ENCODE measurements at regions not wholly inside any gene's neighbourhood (a gene's known extent, or its start where the extent isn't known, plus 50 kb on each side); places are given as distances from the start of the nearest gene placed in this dataset.
A peak's percentile ranks its signal among the peaks of the same experiment; 100 is the strongest.

- intact Hi-C loops (cut with DNase I) = no loop called here
These were observed 50.1 kb upstream of the ZNF608 start for GRCh38 chr5:124796495-124796894.

GRCh38 chr5:124797665-124798087, 51.2 kb upstream of the ZNF608 start:
- peak in 1 of 10 donors; percentile 75 for DNase-seq
- intact Hi-C loops (cut with DNase I) = no loop called here

More at GRCh38 chr5:124796495-124796894, 50.1 kb upstream of the ZNF608 start:
- DNase-seq = no peak

- no peak for DNase-seq
- intact Hi-C loops (cut with DNase I) = no loop called here
These were observed 52.5 kb upstream of the ZNF608 start for GRCh38 chr5:124798890-124799289.

DNA sequence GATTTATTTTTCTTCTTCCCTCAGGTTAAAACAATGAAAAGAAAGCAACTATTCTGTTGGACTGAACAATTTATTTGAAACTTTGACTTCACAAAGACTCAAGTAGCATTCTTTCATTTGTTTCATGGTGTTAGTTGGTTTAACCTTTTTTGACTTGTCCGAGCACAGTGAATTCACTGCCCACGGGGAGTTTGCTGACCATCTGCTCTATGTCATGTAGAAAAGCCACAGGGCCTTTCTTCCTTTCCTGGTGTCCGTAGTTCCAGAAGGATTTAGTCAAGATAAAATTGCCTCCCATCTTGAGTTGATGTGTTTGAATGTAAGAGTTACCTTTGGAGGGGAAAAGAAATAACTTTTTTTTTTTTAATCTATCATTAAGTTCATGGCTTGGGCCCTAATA, 55.1 kb upstream of the ZNF608 start:
- intact Hi-C loops (cut with DNase I) = no loop called here
- DNase-seq = no peak

GRCh38 chr5:124803617-124804323, 57.3 kb upstream of the ZNF608 start:
- intact Hi-C loops (cut with DNase I) = no loop called here
- no peak for DNase-seq

DNA sequence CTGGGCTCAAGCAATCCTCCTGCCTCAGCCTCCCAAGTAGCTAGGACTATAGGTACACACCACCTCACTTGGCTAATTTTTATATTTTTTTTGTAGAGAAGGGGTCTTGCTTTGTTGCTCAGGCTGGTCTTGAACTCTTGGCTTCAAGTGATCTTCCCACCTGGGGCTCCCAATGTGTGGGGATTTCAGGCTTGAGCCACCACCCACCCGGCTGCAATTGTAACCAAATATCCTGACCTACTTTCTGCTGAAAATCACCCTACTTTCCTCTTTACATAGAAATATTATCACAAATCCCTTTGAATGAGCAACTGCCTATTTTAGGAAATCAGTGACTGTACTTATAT, 59.6 kb upstream of the ZNF608 start:
- intact Hi-C loops (cut with DNase I) = no loop called here
- no peak for DNase-seq

- intact Hi-C loops (cut with DNase I) = no loop called here
- peak in 9 of 10 donors; percentile 21 to 89 (median 58) for DNase-seq
These were observed 60.1 kb upstream of the ZNF608 start for GRCh38 chr5:124806373-124807077.

DNA sequence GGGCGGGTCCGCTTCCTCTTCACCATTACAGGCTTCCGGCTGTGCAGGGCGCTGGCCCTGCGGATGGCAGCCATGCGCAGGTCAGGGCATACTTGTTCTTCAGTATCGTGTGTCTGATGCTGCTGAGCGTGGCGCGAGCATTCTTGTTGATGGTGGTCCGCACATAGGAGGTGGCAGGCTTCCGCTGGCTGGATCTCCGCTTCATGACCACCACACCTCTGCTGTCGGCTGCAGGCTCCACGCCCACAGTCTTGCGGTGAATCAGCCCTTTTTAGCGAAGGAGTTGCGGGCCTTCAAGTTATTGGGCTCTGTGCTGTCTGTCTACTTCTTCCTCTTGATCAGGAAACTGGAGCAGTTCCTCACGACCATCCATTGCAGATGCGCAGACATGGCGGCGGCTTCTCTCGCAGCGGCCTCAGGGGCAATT, 62.4 kb upstream of the ZNF608 start:
- intact Hi-C loops (cut with DNase I) = no loop called here
- DNase-seq = no peak

- intact Hi-C loops (cut with DNase I) = no loop called here
- no peak for DNase-seq
These were observed 64.1 kb upstream of the ZNF608 start for GRCh38 chr5:124810396-124811006.

- no peak for DNase-seq
- intact Hi-C loops (cut with DNase I) = no loop called here
These were observed 66.4 kb upstream of the ZNF608 start for GRCh38 chr5:124812771-124813358.

DNA sequence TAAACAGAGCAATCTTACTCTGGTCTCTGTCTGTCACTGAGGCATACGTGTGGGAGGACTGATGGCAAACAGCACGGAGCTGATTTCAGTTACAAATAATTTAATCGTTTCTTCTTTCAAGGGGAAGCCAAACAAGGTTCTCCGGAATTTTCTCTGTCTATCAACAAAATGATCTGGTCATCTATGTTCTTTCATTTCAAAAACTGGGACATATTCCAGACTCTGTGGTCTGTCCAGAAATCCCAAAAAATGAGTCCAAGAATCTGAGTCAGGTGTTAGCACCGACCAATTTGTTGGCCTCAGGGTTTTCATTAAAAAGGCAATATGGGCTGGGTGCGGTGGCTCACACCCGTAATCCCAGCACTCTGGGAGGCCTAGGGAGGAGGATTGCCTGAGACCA, 69.9 kb upstream of the ZNF608 start:
- intact Hi-C loops (cut with DNase I) = no loop called here
- DNase-seq = no peak

DNA sequence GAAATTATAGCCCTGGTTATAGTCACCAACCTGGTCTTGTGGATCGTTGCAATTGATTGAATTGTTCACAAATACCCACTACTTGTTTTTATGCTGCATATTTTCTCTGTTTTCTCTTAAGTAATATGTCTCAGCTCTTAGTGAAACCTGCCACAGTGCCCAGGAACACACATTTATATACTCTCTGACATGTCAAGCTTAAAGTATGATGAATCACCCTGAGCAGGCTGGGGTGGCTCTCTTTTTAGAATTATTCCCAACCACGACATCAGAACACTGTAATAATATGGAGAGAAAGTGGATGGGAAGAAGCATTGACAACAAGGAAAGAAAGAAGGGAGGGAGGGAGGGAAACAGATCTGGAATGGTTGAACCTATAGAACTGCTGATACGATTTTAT, 72.8 kb upstream of the ZNF608 start:
- intact Hi-C loops (cut with DNase I) = no loop called here
- DNase-seq = no peak

GRCh38 chr5:124822647-124823046, 76.2 kb upstream of the ZNF608 start:
- intact Hi-C loops (cut with DNase I) = no loop called here
- DNase-seq = no peak

GRCh38 chr5:124823380-124823779, 76.9 kb upstream of the ZNF608 start:
- no peak for DNase-seq
- intact Hi-C loops (cut with DNase I) = no loop called here

DNA sequence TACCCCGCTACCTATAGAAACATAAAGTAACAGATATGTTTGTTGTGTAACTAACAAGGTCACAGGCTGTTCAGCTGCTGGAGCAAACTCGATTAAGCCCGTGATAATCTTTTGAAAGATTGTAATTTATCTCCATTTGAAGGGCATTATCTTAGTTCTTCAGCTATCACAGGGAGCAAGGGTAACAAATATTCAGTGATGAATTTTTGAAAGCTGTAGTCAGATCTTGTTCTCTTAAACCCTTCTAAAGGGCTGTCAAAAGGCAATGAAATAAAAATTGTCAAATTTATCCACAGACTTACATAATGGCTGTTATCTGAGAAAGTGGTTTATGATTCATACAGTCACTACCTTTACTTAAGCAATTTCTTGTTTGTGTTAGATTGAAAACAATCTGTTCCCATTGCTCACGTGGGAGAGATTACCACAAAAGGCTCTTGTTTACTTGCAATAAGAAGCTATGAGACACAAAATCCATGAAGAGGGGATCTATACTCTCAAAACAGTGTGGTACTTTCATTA, 78.3 kb upstream of the ZNF608 start:
- intact Hi-C loops (cut with DNase I) = no loop called here
- no peak for DNase-seq

GRCh38 chr5:124825250-124825982, 79.0 kb upstream of the ZNF608 start:
- intact Hi-C loops (cut with DNase I) = no loop called here

GRCh38 chr5:124825983-124826337, 79.5 kb upstream of the ZNF608 start:
- no peak for DNase-seq
- intact Hi-C loops (cut with DNase I) = no loop called here

More at GRCh38 chr5:124825250-124825982, 79.0 kb upstream of the ZNF608 start:
- DNase-seq = no peak

DNA sequence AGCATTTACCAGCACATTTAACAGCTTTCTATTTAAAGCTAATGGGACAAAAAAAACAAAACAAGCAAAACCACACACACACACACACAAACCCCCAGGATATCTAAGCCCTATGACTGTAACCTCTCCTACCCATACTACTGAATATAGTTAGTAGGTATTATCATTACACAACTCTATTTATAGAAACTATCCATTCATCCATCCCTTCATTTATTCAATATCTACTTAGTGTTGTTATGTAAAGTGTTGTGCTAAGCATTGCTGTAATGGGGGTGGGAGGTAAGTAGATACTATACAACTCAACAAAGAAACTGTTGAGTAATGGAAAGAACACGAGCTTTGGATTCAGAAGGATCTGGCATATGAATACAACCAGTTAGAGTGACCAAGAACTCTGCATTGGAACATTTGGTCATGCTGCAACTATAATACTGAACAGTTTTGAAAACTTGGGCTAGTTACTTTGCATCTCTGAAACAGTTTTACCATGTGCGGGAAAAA, 82.3 kb upstream of the ZNF608 start:
- intact Hi-C loops (cut with DNase I) = no loop called here
- no peak for DNase-seq

DNA sequence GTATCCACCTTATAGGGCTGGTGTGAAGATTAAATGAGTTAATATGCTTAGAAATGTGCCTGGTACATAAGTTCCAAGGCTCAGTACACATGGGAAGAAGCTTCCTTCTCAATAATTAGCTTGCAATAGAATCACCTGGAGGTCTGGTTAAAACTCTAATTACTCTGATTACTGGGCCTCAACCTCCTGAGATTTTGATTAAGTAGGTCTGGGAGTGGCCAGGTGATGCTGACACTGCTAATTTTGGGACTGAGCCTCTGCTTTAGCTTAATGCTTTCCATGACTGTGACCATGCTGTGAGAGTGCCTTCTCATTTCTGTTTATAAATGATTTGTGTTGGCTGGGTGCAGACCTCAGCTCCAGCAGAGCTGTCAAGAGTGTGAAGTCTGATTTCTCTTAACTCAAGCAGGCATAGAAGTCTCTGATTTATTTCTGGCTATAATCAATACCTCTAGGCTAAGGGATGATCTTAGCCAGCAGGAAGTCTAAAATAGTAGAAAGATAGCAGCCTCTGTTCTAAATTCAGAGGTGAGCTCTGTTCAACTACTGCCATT, 85.3 kb upstream of the ZNF608 start:
- DNase-seq = no peak
- intact Hi-C loops (cut with DNase I) = no loop called here

GRCh38 chr5:124832510-124832909, 86.1 kb upstream of the ZNF608 start:
- intact Hi-C loops (cut with DNase I) = no loop called here

More at GRCh38 chr5:124832510-124832909, 86.1 kb upstream of the ZNF608 start:
- DNase-seq = no peak

Measured in posterior cingulate gyrus (tissue), 11 donors.